IPS DF 6.9 (cell line): ENCODE measurements at regions not wholly inside any gene's neighbourhood (a gene's known extent, or its start where the extent isn't known, plus 50 kb on each side); places are given as distances from the start of the nearest gene placed in this dataset.

Experiments
- DNase-seq: peaks from one replicate; pipeline ENCODE4 v3.0.0-alpha.2; 2013; ENCODE audit warnings: low read depth, low spot score
- H3K27ac ChIP-seq: one replicate; pipeline ENCODE4 v1.5.1; 2013; ENCODE audit warnings: low read length, control low read depth
- H3K27me3 ChIP-seq: 2 replicates; pipeline ENCODE4 v1.6.1; 2013; ENCODE audit warnings: mild to moderate bottlenecking, low read length; ENCODE audit not compliant: control insufficient read depth, insufficient read depth
- H3K36me3 ChIP-seq: 2 replicates; pipeline ENCODE4 v1.6.1; 2013; ENCODE audit warnings: low read length; ENCODE audit not compliant: control insufficient read depth, insufficient read depth
- H3K4me1 ChIP-seq: 2 replicates; pipeline ENCODE4 v1.6.1; 2013; ENCODE audit warnings: low read length; ENCODE audit not compliant: control insufficient read depth, insufficient read depth
- H3K4me3 ChIP-seq: 2 replicates; pipeline ENCODE4 v1.5.1; 2013; ENCODE audit warnings: mild to moderate bottlenecking, low read length
- H3K9me3 ChIP-seq: 2 replicates; pipeline ENCODE4 v1.6.1; 2013; ENCODE audit warnings: low read length, inconsistent platforms; ENCODE audit not compliant: control insufficient read depth, insufficient read depth
- WGBS: extraction: QIAGEN DNeasy Blood & Tissue Kit; methylation state at CpG from one replicate; pipeline ENCODE4 v1.1.7; 2013; ENCODE audit warnings: mixed read lengths, missing lambda C conversion rate; ENCODE audit not compliant: insufficient read length, insufficient coverage; 5-methylcytosine and 5-hydroxymethylcytosine counted together

GRCh38 chr5:154576429-154576806 is 98.4 kb upstream of the HAND1 start:
- Histone ChIP-seq H3K4me1 (no peaks in the 10 kb centered on the region), H3K4me3 (no peak overlapping the region), H3K27me3 (no peaks in the 10 kb centered on the region), H3K9me3 (no peaks in the 10 kb centered on the region), H3K27ac (no peak overlapping the region), H3K36me3 (no peaks in the 10 kb centered on the region)
- no CpG with 5 or more reads among the region's 9 CpGs for WGBS
- no peak for DNase-seq

- Histone ChIP-seq H3K9me3 (no peaks in the 10 kb centered on the region), H3K36me3 (no peaks in the 10 kb centered on the region), H3K4me1 (0 out of 2 replicates have a peak, but pooled peaks cover 1% of the 10 kb centered on the region), H3K27me3 (no peaks in the 10 kb centered on the region), H3K27ac (no peak overlapping the region), H3K4me3 (no peak overlapping the region)
- WGBS: no CpG with 5 or more reads among the region's 11 CpGs
- DNase-seq: no peak
Observed at GRCh38 chr5:154575546-154576428, 97.8 kb upstream of the HAND1 start.

DNA sequence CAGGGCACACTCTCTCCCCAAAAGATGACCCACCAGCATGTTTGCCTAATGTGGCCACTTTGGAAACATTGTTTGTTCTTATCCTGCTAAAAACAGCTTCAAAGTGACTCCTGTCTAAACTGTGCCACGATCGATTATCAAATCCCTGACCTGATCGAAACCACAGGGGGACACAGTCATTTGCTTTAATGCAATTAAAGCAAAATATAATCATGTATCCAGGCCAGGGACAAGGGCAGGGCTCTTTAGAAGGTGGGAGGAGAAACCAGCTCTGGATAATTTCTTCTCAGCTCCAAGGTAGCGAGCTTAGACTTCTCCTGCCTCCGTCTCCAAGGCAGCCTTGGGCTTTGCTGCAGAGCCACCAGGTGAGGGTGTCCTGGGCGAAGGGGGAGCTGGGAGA is 95.0 kb upstream of the HAND1 start:
- 0 out of 2 replicates have a peak, but pooled peaks cover 1% of the 10 kb centered on the region for H3K4me1 ChIP-seq
- H3K27ac ChIP-seq: no peak overlapping the region
- no peak for DNase-seq
- no peaks in the 10 kb centered on the region for H3K36me3 ChIP-seq
- no peaks in the 10 kb centered on the region for H3K9me3 ChIP-seq
- no peak overlapping the region for H3K4me3 ChIP-seq
- H3K27me3 ChIP-seq: no peaks in the 10 kb centered on the region
- WGBS: no CpG with 5 or more reads among the region's 6 CpGs

- Histone ChIP-seq H3K4me1 (0 out of 2 replicates have a peak, but pooled peaks cover 1% of the 10 kb centered on the region), H3K36me3 (no peaks in the 10 kb centered on the region), H3K9me3 (no peaks in the 10 kb centered on the region), H3K27ac (no peak overlapping the region), H3K27me3 (no peaks in the 10 kb centered on the region), H3K4me3 (no peak overlapping the region)
- no peak for DNase-seq
- no CpG with 5 or more reads among the region's 6 CpGs for whole genome bisulfite sequencing
Observed at GRCh38 chr5:154571325-154572035, 93.5 kb upstream of the HAND1 start.

- Histone ChIP-seq H3K4me3 (no peak overlapping the region), H3K4me1 (0 out of 2 replicates have a peak, but pooled peaks cover 1% of the 10 kb centered on the region), H3K36me3 (no peaks in the 10 kb centered on the region), H3K27me3 (no peaks in the 10 kb centered on the region), H3K9me3 (no peaks in the 10 kb centered on the region), H3K27ac (no peak overlapping the region)
- no peak for DNase-seq
- no CpG with 5 or more reads among the region's 11 CpGs for WGBS
Observed at GRCh38 chr5:154570572-154571324, 92.7 kb upstream of the HAND1 start.

- Histone ChIP-seq H3K27me3 (no peaks in the 10 kb centered on the region), H3K27ac (no peak overlapping the region), H3K4me3 (no peak overlapping the region), H3K36me3 (no peaks in the 10 kb centered on the region), H3K4me1 (0 out of 2 replicates have a peak, but pooled peaks cover 1% of the 10 kb centered on the region), H3K9me3 (no peaks in the 10 kb centered on the region)
- WGBS: no CpG with 5 or more reads among the region's 6 CpGs
- DNase-seq: no peak
Observed at GRCh38 chr5:154568589-154568988, 90.6 kb upstream of the HAND1 start.

GRCh38 chr5:154567155-154567554 is 89.1 kb upstream of the HAND1 start:
- H3K27me3 ChIP-seq: no peaks in the 10 kb centered on the region
- no peak overlapping the region for H3K27ac ChIP-seq
- DNase-seq: no peak
- no peaks in the 10 kb centered on the region for H3K36me3 ChIP-seq
- H3K4me1 ChIP-seq: 0 out of 2 replicates have a peak, but pooled peaks cover 1% of the 10 kb centered on the region
- WGBS: no CpG with 5 or more reads among the region's 6 CpGs
- no peak overlapping the region for H3K4me3 ChIP-seq
- H3K9me3 ChIP-seq: no peaks in the 10 kb centered on the region

DNA sequence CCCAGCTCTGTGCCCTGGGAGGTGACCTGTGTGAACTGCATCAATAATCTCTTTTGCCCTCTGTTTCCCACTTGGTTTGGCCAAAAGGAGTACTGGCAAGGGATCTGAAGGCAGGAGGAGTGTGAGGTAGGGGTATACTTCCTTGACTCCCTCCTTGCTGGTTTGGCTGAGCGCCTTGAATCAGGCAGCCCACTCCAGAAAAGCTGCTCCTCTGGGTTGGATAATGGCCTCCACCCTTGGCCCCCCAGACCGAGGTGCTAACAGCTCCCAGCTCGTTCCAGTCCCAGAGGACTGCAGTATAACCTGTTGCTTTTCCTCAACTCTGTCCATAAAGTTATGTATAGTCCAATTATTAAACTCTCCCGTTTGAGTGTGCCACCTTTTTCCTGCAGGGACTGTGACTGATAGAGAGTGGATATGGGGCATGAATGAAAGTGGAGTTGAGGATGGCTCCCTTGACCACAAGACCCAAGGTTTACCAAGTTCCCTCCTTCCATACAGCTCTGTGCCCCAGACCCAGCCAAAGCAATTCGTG is 88.2 kb upstream of the HAND1 start:
- Histone ChIP-seq H3K36me3 (no peaks in the 10 kb centered on the region), H3K27me3 (no peaks in the 10 kb centered on the region), H3K4me3 (no peak overlapping the region), H3K4me1 (0 out of 2 replicates have a peak, but pooled peaks cover 1% of the 10 kb centered on the region), H3K9me3 (no peaks in the 10 kb centered on the region), H3K27ac (no peak overlapping the region)
- WGBS: no CpG with 5 or more reads among the region's 5 CpGs
- DNase-seq: no peak

GRCh38 chr5:154565123-154565522 is 87.1 kb upstream of the HAND1 start:
- no CpG with 5 or more reads among the region's 5 CpGs for WGBS

More at GRCh38 chr5:154565123-154565522, 87.1 kb upstream of the HAND1 start:
- H3K27ac ChIP-seq: no peak overlapping the region
- no peaks in the 10 kb centered on the region for H3K27me3 ChIP-seq
- H3K4me1 ChIP-seq: no peaks in the 10 kb centered on the region
- H3K4me3 ChIP-seq: no peak overlapping the region
- DNase-seq: no peak
- no peaks in the 10 kb centered on the region for H3K9me3 ChIP-seq
- no peaks in the 10 kb centered on the region for H3K36me3 ChIP-seq
